HEK293T (cell line): ENCODE measurements at regions not wholly inside any gene's neighbourhood (a gene's known extent, or its start where the extent isn't known, plus 50 kb on each side); places are given as distances from the start of the nearest gene placed in this dataset.

Experiments
- FOXA1 ChIP-seq: fragments of 450-650 bp; IDR thresholded peaks from 2 replicates; pipeline ENCODE4 v1.6.1; 2016; ENCODE audit warnings: mild to moderate bottlenecking
- SP1 ChIP-seq: fragments of 450-650 bp; IDR thresholded peaks from 2 replicates; pipeline ENCODE4 v1.6.1; 2017

GRCh38 chr2:12606472-12607000 is 110.2 kb upstream of the TRIB2 start:
- TF ChIP-seq FOXA1: no peak
- no peak for TF ChIP-seq SP1
